ENCODE measurements at regions not wholly inside any gene's neighbourhood (a gene's known extent, or its start where the extent isn't known, plus 50 kb on each side); places are given as distances from the start of the nearest gene placed in this dataset.
"Not testable (repeated sequence)": the region's sequence is repeated elsewhere in the genome, so short reads cannot be mapped to it uniquely, and the experiment has no call there.

- no peak for DNase-seq
Observed at GRCh38 chr20:19903168-19903811, 113.9 kb upstream of the NAA20 start.

GRCh38 chr20:19907326-19908056, 109.7 kb upstream of the NAA20 start:
- no peak for DNase-seq

GRCh38 chr20:19908576-19908975, 108.6 kb upstream of the NAA20 start:
- DNase-seq = no peak

- DNase-seq = no peak
Observed at GRCh38 chr20:19909725-19910124, 107.4 kb upstream of the NAA20 start.

DNA sequence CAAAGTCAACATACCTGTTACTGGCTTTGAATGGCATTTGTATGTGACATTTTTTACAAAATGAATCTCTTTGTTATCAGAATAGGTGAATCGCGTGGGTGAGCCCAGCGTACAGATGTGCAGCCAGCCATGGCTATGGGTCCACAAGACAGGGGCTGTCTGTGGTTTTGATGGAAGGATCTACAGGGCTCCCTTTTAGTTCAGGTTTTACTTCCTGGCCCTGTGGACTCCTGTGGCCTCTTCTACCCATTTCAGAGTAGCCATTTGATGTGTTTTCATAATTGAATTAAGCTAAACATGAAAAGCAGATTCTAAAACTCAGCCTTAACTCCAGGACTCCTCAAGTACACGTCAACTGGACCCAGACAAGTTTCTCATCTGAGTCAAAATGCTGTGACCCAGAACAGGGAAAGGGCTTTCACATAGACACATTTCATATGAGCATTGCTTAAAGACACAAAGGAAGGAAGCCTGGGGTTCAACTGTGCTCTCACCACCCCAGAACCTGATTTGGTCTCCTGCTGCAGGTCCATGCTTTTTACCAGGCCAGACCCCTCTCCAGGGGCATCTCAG, 105.3 kb upstream of the NAA20 start:
- DNase-seq = no peak

DNA sequence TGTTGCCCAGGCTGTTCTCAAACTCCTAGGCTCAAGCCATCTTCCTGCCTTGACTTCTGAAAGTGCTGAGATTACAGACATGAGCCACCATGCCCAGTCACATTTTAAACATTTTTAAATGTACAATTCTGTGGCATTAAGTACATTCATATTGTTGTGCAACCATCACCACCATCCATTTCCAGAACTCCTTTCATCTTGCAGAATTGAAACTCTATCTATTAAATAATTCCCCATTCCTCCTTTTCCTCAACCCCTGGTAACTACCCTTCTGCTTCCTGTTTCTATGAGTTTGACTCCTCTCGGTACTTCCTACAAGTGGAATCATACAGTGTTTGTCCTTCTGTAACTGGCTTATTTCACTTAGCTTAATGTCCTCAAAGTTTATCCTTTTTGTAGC, 103.8 kb upstream of the NAA20 start:
- DNase-seq = no peak

GRCh38 chr20:19913927-19914614, 103.1 kb upstream of the NAA20 start:
- no peak for DNase-seq

DNA sequence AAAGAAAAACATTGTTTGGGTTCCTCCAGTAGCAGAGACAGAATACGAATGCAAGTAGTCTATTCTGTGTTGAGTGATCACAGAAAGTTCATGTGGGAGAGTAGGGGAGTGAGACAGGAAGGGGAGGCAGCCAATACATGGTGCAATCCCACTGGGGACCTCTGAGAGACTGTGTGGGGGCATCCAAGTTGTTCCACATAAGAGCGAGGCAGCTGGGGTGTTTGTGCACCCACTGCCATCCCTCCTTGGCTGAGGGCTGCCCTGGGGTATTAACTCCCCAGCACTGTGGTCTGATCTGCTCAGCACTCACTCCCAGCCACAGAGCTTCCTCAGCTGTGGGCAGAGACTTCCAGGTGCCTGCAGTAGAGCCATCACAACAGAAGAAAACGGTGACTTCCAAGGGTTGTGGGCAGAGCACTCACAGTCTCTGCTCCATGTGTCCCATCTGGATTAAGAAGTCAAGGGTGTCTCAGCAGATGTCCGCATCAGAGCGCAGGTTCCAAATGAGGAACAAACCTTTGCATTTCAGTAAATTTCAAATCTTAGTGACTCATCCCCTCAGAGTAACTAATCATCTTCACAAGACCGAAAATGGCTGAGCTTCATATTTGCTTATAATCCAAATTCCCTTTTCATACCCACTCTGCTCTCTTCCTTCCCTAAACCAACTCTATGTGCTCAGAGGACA, 101.9 kb upstream of the NAA20 start:
- no peak for DNase-seq

DNA sequence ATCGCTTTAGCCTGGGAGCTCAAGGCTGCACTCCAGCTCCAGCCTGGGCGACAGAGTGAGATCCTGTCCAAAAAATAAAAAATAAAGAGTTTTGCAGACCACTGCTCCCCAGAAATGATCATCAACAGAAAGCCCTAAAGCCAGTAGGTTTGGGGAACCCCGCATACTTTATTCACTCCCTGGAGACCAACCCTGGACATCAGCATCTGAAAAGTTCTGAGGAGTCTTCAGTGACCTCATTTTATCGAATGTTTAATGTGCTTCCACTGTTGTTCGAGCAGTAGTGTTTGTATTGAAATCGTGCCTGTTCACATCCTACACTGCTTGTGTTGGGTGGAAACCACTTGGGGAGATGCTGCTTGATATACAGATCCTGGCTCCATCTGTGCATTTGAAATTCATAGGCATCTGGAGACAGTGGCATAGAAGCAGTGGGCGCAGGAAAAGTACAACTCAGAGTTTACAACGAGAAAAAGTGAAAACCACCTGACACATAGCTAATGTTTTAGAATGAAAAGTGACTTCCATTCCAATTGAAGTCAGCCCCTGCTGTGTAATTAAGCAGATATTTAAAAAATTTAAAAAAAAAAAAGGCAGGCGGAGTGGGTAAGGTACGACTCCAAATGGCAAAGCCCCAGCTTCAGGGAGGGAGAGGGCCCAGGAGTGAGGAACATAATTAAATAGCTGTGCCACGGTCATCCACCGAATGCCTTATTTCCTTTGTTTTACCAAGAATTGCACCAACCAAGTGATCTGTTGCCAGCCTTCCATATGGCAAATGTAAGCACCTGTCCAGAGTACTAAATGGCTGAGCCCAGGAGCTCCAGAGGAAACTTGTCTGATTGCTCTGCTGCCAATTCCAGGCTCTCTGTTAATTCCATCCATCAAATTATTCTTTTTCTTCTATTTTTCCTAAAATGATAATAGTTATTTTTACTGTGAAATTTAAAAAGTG, 100.4 kb upstream of the NAA20 start:
- DNase-seq = no peak

GRCh38 chr20:19918965-19919329, 98.2 kb upstream of the NAA20 start:
- DNase-seq = no peak

DNA sequence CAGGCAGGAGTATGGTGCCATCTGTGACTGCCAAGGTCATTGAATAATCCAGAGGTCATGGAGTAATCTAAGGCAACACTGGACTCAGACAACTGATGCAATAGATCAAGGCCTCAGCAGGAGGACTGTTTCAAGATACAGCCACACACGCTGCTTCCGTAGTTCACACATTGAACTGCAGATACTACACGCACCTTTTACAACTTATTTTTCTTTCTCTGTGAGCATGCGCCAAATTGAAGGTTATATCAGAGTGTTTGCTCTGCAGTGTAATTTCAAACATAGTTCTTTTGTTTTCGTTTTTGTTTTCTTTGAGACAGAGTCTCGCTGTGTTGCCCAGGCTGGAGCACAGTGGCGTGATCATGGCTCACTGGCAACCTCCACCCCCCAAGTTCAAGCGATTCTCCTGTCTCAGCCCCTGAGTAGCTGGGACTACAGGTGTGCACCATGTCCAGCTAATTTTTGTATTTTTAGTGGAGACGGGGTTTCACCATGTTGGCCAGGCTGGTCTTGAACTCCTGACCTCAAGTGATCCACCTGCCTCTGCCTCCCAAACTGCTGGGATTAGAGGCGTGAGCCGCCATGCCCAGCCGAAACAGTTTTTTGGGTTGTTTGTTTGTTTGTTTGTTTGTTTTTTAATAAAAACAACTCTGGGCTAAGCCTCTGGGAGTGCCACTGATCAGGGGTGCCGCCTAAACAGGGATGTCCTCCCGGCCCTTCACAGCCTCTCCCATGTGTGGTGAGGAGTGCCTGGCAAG, 96.6 kb upstream of the NAA20 start:
- no peak for DNase-seq

DNA sequence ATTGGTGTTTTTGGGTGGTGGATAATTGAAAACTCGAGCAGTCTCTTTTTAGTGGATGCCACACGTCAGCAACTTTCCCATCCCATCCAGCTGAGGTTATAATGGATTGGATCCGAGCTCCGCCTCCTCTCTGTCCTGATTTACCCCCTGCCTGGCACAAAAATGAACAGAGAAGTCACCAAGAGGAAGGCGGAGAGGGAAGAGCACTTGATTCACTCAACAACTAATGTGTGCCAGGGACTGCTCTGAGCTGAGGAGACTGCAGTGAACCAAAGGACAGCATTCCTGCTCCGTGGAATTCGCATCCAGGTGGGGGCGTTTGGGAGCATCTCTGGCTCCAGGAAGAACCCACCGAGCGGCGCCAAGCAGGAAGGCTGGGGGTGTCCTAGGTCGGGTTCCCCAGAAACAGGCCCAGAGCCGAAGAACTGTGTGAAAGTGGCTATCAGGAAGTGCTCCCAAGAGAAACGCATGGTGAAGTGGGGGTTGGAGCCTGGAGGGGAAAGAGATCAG, 95.8 kb upstream of the NAA20 start:
- no peak for DNase-seq

- DNase-seq = not testable (repeated sequence)
Observed at GRCh38 chr20:19921829-19922228, 95.3 kb upstream of the NAA20 start.

DNA sequence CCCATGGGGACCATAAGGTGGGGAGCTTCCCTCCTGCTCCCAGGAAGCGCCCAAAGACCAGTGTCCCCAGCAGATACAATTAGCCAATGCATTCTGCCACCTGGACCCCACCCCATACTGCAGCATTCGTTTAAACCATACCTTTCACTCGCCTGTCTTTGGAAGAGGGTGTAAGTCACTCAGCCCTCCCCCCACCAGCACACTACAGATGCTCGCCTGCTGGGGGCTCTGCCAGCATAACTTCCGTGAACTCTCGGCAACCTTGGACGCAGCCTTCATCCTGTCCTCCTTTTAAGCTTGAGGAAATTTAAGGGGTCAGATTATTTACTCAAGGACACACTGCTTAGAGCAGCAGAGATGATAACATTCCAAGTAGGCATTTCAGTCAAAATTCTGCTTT, 94.4 kb upstream of the NAA20 start:
- no peak for DNase-seq

DNA sequence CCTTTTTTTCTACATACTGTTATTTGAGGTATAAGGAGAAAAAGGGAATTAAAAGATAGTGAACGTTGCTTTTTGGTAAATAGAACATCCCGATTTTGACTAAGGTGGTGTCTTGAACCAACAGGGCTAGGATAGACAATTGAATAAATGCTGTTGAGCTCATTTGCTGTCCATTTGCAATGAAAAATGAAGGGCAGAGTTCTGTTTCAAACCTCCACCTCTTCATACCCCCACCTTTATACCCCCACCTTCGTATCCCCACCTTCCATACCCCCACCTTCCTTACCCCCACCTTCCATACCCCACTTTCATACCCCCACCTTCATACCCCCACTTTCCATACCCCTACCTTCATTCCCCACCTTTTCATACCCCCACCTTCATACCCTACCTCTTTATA, 93.4 kb upstream of the NAA20 start:
- no peak for DNase-seq

DNA sequence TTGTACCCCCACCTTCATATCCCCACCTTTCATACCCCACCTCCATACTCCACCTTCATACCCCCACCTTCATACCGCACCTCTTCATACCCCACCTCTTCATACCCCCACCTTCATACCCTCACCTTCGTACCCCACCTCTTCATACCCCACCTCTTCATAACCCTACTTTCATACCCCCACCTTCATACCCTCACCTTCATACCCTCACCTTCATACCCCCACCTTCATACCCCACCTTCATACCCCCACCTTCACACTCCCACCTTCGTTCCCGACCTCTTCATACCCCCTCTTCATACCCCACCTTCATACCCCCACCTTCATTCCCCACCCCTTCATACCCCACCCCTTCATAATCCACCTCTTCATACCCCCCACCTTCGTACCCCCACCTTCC, 92.9 kb upstream of the NAA20 start:
- no peak for DNase-seq

DNA sequence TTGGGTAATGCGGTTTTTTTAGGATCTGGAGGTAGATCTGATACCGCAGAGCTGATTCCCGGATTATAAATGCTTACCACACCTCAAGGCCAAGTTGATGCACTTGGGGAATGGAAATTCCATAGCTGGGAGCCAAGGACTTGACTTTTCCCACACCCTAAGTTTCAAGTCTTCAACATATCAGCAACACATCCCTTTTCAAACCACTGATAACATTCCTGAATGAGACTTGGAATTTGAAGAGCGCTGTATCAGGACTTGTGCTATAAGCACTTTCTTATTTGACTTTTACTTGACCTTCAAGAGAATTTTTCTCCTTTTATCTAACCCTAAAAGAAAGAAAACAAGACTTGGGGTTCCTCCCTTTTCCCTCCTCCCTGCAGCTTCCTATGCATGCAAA, 90.6 kb upstream of the NAA20 start:
- DNase-seq = no peak

GRCh38 chr20:19928328-19929011, 88.7 kb upstream of the NAA20 start:
- DNase-seq = no peak

GRCh38 chr20:19929012-19929360, 88.2 kb upstream of the NAA20 start:
- no peak for DNase-seq

- no peak for DNase-seq
Observed at GRCh38 chr20:19929481-19930145, 87.5 kb upstream of the NAA20 start.
